GM12873 (cell line): ENCODE measurements at regions not wholly inside any gene's neighbourhood (a gene's known extent, or its start where the extent isn't known, plus 50 kb on each side); places are given as distances from the start of the nearest gene placed in this dataset.

Experiments
- TF ChIP-seq, protein P1 (sequence below): IDR thresholded peaks from 2 replicates; pipeline ENCODE4 v1.5.1; 2012; ENCODE audit warnings: low read depth, mild to moderate bottlenecking, moderate library complexity, low read length, control low read depth; ENCODE audit not compliant: insufficient read depth; ENCODE audit errors: missing control alignments

DNA sequence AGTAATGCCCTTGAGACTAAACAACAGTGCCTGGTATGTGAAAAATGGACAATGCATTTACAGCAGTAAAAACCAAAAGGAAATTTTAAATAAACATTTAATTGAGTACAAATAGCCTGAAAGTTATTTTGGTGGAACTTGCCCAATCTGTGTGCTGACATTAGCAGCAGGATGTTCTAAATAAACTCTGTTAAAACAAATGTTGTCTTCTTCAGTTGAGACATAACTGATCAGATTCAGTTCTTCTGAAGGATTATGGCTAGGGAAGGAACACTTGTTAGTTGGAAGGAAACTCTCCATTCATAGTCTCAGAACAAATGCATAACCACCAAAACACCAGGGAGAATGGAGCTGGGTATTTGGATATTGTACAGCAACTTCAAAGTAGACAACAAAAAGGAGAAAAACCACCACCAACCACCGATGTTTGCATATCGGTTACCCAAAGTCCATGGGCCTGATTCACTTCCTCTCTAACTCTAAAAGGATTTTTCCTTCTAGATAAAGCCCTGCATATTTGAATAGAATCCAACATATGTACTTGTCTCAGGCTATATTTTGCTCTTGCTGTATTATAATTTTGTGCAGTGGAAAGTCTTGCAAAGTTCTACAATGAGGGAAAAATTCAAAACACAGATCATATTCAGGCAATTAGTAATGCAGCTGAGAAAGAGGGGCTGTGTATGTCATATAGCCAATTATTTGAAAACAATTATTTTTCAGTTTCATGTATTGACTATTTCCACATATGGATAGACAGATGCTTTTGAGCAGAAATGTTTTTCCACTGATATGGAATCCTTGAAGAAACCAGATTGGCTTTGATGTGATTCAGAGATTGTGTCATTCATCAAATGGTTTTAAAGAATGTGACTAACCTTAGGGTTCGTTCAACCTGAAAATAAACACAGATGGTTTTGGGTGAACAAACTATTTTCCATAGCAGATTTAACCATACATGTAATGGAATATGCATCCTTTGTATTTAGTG is 152.2 kb upstream of the BMP4 start:
- TF ChIP-seq, protein P1, sequence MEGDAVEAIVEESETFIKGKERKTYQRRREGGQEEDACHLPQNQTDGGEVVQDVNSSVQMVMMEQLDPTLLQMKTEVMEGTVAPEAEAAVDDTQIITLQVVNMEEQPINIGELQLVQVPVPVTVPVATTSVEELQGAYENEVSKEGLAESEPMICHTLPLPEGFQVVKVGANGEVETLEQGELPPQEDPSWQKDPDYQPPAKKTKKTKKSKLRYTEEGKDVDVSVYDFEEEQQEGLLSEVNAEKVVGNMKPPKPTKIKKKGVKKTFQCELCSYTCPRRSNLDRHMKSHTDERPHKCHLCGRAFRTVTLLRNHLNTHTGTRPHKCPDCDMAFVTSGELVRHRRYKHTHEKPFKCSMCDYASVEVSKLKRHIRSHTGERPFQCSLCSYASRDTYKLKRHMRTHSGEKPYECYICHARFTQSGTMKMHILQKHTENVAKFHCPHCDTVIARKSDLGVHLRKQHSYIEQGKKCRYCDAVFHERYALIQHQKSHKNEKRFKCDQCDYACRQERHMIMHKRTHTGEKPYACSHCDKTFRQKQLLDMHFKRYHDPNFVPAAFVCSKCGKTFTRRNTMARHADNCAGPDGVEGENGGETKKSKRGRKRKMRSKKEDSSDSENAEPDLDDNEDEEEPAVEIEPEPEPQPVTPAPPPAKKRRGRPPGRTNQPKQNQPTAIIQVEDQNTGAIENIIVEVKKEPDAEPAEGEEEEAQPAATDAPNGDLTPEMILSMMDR: no peak

DNA sequence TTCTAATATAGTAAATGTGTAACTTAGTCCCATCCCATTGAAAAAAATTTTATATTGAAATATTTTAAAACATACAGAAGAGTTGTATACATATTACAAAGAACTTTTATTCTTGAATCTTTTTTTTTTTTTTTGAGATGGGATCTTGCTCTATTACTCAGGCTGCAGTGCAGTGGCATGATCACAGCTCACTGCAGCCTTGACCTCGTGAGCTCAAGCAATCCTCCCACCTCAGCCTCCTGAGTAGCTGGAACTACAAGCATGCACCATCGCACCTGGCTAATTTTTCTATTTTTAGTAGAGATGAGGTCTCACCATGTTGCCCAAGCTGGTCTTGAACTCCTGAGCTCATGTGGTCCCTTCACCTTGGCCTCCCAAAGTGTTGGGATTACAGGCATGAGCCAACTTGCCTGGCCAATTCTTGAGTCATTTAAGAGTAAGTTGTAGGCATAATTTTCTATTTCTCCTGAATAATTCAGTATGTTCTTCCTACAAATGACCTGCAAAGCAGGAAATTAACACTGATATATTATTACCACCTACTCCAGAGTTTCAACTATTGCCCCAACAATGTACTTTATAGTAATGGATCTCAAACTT is 153.0 kb upstream of the BMP4 start:
- TF ChIP-seq, protein P1: no peak

DNA sequence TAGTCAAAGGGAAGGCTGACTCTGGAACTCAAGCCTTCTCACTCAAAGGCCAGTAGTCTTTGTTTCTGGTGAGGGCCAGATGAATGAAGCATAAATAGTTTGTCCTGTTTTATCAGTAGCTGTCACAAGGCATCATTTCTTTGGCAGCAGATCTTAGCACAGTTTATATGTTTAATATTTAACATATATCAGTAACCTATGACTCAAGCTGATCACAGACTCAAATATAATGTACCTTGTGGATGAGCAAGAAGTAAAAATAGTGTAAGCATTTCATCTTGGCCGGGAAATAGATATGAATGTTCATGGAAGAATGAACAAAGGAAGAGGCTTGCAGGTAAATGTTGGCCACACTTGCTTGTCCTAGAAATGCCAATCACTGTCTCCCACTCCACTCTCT is 158.3 kb upstream of the BMP4 start:
- TF ChIP-seq, protein P1: no peak

DNA sequence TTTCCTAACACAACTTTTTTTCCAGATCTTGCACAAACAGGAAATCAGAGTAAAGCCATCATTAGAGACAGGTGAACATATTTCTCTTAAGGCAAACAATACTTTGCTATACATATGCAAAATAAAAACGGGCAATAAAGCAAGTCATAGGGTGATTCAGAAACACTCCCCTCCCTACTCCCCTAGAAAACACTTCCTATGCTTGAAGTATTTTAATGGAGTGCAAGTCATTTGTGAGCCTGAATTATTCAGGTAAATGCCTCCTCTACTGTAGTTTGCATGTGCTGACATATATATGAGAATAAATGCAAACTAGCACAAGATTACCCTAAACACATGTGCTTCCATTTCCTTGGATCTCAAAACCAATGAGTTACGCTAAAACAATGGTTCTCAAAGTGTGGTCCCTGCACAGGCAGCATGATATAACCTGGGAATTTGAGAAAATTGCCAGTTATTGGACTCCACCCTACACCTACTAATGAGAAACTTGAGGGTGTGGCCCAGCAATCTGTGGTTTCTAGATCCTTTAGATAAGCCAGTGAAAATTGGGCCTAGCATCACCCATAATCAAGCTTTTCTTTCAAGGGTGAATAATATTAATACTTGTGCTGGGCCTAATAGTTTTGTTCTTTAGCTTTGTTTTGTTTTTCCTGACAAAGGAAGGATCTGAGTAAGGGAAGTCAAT is 159.7 kb upstream of the BMP4 start:
- TF ChIP-seq, protein P1: no peak

DNA sequence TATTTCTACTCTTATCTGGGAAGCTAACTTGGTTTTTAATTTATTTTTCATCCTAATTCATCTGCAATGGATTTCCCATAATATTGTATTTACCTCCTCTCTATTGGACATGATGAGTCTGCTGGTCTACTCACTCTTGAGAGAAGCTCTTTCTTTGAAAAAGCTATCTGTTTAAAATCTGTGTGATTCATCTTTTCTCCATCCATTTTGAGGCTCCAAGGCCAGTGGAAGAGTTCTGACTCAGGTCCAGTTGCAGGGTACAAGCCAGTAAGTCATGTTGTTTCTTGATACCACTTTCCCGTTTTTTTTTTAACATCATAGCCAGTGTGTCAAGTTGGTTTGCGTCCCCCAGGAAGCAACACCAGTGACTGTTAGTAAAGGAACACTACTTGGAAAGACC is 160.3 kb upstream of the BMP4 start:
- TF ChIP-seq, protein P1: no peak

DNA sequence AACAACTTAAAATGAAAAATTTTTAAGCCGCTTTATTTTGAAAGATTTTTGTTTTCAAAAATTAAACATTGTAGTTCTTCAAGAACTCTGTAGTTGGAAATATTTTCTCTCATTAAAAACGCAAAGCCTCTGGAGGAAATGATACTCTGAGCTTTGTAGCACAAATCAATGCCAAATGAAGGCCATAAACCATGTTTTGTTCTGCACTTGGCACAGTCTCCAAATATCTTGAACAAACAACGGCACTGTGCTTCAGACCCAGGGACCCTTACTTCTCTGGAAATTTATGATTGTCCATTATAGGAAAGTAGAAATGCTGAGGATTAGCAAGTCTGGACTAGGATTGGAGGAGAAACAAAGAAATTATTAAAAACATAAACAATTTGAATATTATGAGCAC is 160.8 kb upstream of the BMP4 start:
- TF ChIP-seq, protein P1: no peak

DNA sequence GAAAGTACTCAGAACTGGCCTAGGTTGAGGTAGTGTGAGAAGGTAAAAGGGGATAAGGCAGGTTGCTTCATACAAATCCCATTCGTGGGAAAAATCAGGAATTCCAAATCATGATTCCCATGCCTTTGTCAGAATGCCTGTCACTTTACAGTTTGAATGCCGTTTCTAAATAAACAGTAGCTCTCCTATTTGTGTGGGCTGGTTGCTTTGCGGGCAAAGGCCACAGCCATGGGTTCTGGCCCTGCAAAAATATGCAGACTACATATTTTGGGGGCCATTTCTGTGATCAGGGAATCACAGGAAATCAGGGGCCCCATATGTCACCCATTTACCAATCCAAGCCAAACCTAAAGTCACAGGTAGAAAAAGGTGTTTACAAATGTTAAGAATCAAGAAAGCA is 161.3 kb upstream of the BMP4 start:
- TF ChIP-seq, protein P1: no peak
